ENCODE measurements at regions not wholly inside any gene's neighbourhood (a gene's known extent, or its start where the extent isn't known, plus 50 kb on each side); places are given as distances from the start of the nearest gene placed in this dataset.
"Not testable (repeated sequence)": the region's sequence is repeated elsewhere in the genome, so short reads cannot be mapped to it uniquely, and the experiment has no call there.

GRCh38 chr3:82587174-82587573, 825.7 kb upstream of the GBE1 start:
- DNase-seq = no peak

GRCh38 chr3:82586414-82586813, 825.0 kb upstream of the GBE1 start:
- DNase-seq = no peak

GRCh38 chr3:82586002-82586401, 824.6 kb upstream of the GBE1 start:
- not testable (repeated sequence) for DNase-seq

GRCh38 chr3:82585591-82585990, 824.1 kb upstream of the GBE1 start:
- DNase-seq = not testable (repeated sequence)

- not testable (repeated sequence) for DNase-seq
Measured at GRCh38 chr3:82584861-82585260, 823.4 kb upstream of the GBE1 start.

- DNase-seq = not testable (repeated sequence)
Measured at GRCh38 chr3:82584415-82584814, 823.0 kb upstream of the GBE1 start.

- no peak for DNase-seq
Measured at GRCh38 chr3:82581350-82581749, 819.9 kb upstream of the GBE1 start.

- DNase-seq = no peak
Measured at GRCh38 chr3:82572721-82573120, 811.3 kb upstream of the GBE1 start.

- no peak for DNase-seq
Measured at GRCh38 chr3:82568776-82569338, 807.4 kb upstream of the GBE1 start.

GRCh38 chr3:82567029-82567600, 805.7 kb upstream of the GBE1 start:
- DNase-seq = no peak

GRCh38 chr3:82562896-82563295, 801.5 kb upstream of the GBE1 start:
- no peak for DNase-seq

- DNase-seq = no peak
Measured at GRCh38 chr3:82561784-82562183, 800.3 kb upstream of the GBE1 start.

GRCh38 chr3:82558081-82558480, 796.6 kb upstream of the GBE1 start:
- no peak for DNase-seq

- DNase-seq = no peak
Measured at GRCh38 chr3:82556113-82556512, 794.7 kb upstream of the GBE1 start.

GRCh38 chr3:82542556-82542955, 781.1 kb upstream of the GBE1 start:
- not testable (repeated sequence) for DNase-seq

GRCh38 chr3:82521657-82522056, 760.2 kb upstream of the GBE1 start:
- DNase-seq = no peak

GRCh38 chr3:82520846-82521245, 759.4 kb upstream of the GBE1 start:
- DNase-seq = no peak

- no peak for DNase-seq
Measured at GRCh38 chr3:82509951-82510603, 748.6 kb upstream of the GBE1 start.

GRCh38 chr3:82509106-82509842, 747.8 kb upstream of the GBE1 start:
- no peak for DNase-seq

GRCh38 chr3:82506204-82506603, 744.8 kb upstream of the GBE1 start:
- no peak for DNase-seq

- no peak for DNase-seq
Measured at GRCh38 chr3:82505079-82505756, 743.8 kb upstream of the GBE1 start.

- no peak for DNase-seq
Measured at GRCh38 chr3:82498186-82498585, 736.7 kb upstream of the GBE1 start.

- no peak for DNase-seq
Measured at GRCh38 chr3:82496890-82497560, 735.6 kb upstream of the GBE1 start.
